IMR-90 (cell line): ENCODE measurements at regions not wholly inside any gene's neighbourhood (a gene's known extent, or its start where the extent isn't known, plus 50 kb on each side); places are given as distances from the start of the nearest gene placed in this dataset.

ENCODE experiments used
- ATAC-seq: fragments of 200-7000 bp; cut with Tn5 transposase; 2 replicates; pipeline ENCODE4 v1.9.1; 2020; ENCODE audit warnings: low read depth, mild to moderate bottlenecking, moderate library complexity
- BruUV-seq: library from RNA; stranded (reverse); fragments of 400-500 nt; replicated peaks from 2 replicates; lab custom pipeline; 2021; lab: Mats Ljungman, UMichigan
- CTCF ChIA-PET: fragments of 300-600 bp; formaldehyde crosslinking; extraction: SDS; loops from one replicate; lab custom pipeline; 2021; ENCODE audit warnings: antibody characterized with exemption; lab: Yijun Ruan, JAX
- POLR2A ChIA-PET: fragments of 300-600 bp; sonication (Branson Sonifier 250); formaldehyde crosslinking; loops from one replicate; lab custom pipeline; 2022; ENCODE audit warnings: antibody characterized with exemption; ENCODE audit not compliant: unreplicated experiment; lab: Charles Lee
- DNase-seq: peaks from one replicate; pipeline ENCODE4 v3.0.0; 2013
- H2AFZ ChIP-seq: replicated peaks from 2 replicates; pipeline ENCODE3; 2013; ENCODE audit warnings: low read length, mild to moderate bottlenecking; ENCODE audit not compliant: poor library complexity
- H2AK5ac ChIP-seq: 2 replicates; pipeline ENCODE4 v1.6.1; 2013; ENCODE audit warnings: low read depth, low read length, inconsistent platforms
- H2AK9ac ChIP-seq: replicated peaks from 2 replicates; pipeline ENCODE3; 2013; ENCODE audit warnings: mild to moderate bottlenecking, low read depth, low read length, moderate library complexity; ENCODE audit not compliant: poor library complexity
- H2BK120ac ChIP-seq: 2 replicates; pipeline ENCODE4 v1.6.1; 2013; ENCODE audit warnings: low read depth, low read length, inconsistent platforms
- H2BK15ac ChIP-seq: 3 replicates; pipeline ENCODE4 v1.6.1; 2013; ENCODE audit warnings: low read depth, low read length, inconsistent platforms
- H2BK20ac ChIP-seq: 2 replicates; pipeline ENCODE4 v1.6.1; 2013; ENCODE audit warnings: low read depth, mild to moderate bottlenecking, inconsistent platforms, low read length, moderate library complexity
- H2BK5ac ChIP-seq: 2 replicates; pipeline ENCODE4 v1.6.1; 2013; ENCODE audit warnings: mild to moderate bottlenecking, low read depth, low read length, inconsistent platforms; ENCODE audit not compliant: poor library complexity, severe bottlenecking
- H3K14ac ChIP-seq: replicated peaks from 2 replicates; pipeline ENCODE4 v1.6.1; 2013; ENCODE audit warnings: low read depth, low read length, inconsistent platforms
- H3K18ac ChIP-seq: 2 replicates; pipeline ENCODE4 v1.6.1; 2013; ENCODE audit warnings: low read depth, low read length, control low read depth
- H3K23ac ChIP-seq: 2 replicates; pipeline ENCODE4 v1.6.1; 2013; ENCODE audit warnings: low read depth, low read length, inconsistent platforms
- H3K27ac ChIP-seq: 2 replicates; pipeline ENCODE4 v1.5.1; 2013; ENCODE audit warnings: mild to moderate bottlenecking, control low read depth, low read length; ENCODE audit not compliant: insufficient read depth
- H3K27me3 ChIP-seq: 2 replicates; pipeline ENCODE4 v1.6.1; 2013; ENCODE audit warnings: low read length; ENCODE audit not compliant: control insufficient read depth, insufficient read depth
- H3K36me3 ChIP-seq: 2 replicates; pipeline ENCODE4 v1.6.1; 2013; ENCODE audit warnings: low read length, mixed read lengths; ENCODE audit not compliant: control insufficient read depth, insufficient read depth
- H3K4ac ChIP-seq: 2 replicates; pipeline ENCODE4 v1.6.1; 2013; ENCODE audit warnings: low read depth, low read length, inconsistent platforms
- H3K4me1 ChIP-seq: 2 replicates; pipeline ENCODE4 v1.6.1; 2013; ENCODE audit warnings: low read length, mixed read lengths; ENCODE audit not compliant: control insufficient read depth, insufficient read depth
- H3K4me2 ChIP-seq: 2 replicates; pipeline ENCODE4 v1.6.1; 2013; ENCODE audit warnings: low read depth, mild to moderate bottlenecking, control low read depth, low read length, moderate library complexity
- H3K4me3 ChIP-seq: 2 replicates; pipeline ENCODE4 v1.5.1; 2013; ENCODE audit warnings: low read depth, mild to moderate bottlenecking, control low read depth, low read length, moderate library complexity; ENCODE audit not compliant: insufficient read depth
- H3K56ac ChIP-seq: 2 replicates; pipeline ENCODE4 v1.6.1; 2013; ENCODE audit warnings: low read length, inconsistent platforms; ENCODE audit not compliant: insufficient read depth; ENCODE audit errors: extremely low read depth
- H3K79me1 ChIP-seq, 2 experiments: 2 replicates each; pipeline ENCODE4 v1.6.1; 2013; ENCODE audit warnings: low read length in 2 of 2, inconsistent platforms in 1 of 2, low read depth in 1 of 2
- H3K9ac ChIP-seq: 2 replicates; pipeline ENCODE4 v1.6.1; 2013; ENCODE audit warnings: low read depth, low read length, control low read depth
- H3K9me1 ChIP-seq: 2 replicates; pipeline ENCODE4 v1.6.1; 2013; ENCODE audit warnings: low read length, inconsistent platforms; ENCODE audit not compliant: insufficient read depth
- H3K9me3 ChIP-seq: 2 replicates; pipeline ENCODE4 v1.6.1; 2013; ENCODE audit warnings: low read length; ENCODE audit not compliant: control insufficient read depth, insufficient read depth
- H4K20me1 ChIP-seq: 2 replicates; pipeline ENCODE4 v1.6.1; 2013; ENCODE audit warnings: low read length, inconsistent platforms; ENCODE audit not compliant: insufficient read depth
- H4K5ac ChIP-seq: 2 replicates; pipeline ENCODE4 v1.6.1; 2013; ENCODE audit warnings: mild to moderate bottlenecking, low read depth, low read length, control low read depth
- H4K8ac ChIP-seq, 2 experiments: 2 replicates each; pipeline ENCODE4 v1.6.1; 2013; ENCODE audit warnings: low read depth in 2 of 2, low read length in 2 of 2, control low read depth in 1 of 2, inconsistent platforms in 1 of 2
- H4K91ac ChIP-seq: 2 replicates; pipeline ENCODE4 v1.6.1; 2013; ENCODE audit warnings: low read depth, low read length, inconsistent platforms; ENCODE audit not compliant: insufficient read depth
- CEBPB ChIP-seq: IDR thresholded peaks from 2 replicates; pipeline ENCODE4 v1.6.1; 2012; ENCODE audit warnings: low read depth, low read length, improper control_type of control experiment
- FOS ChIP-seq: fragments of 150-350 bp; IDR thresholded peaks from 2 replicates; pipeline ENCODE4 v1.6.1; 2016; ENCODE audit warnings: low read depth, low read length
- MAZ ChIP-seq: IDR thresholded peaks from 2 replicates; pipeline ENCODE4 v1.6.1; 2012; ENCODE audit warnings: low read depth, mild to moderate bottlenecking, low read length, improper control_type of control experiment, moderate library complexity, borderline replicate concordance
- MXI1 ChIP-seq: IDR thresholded peaks from 2 replicates; pipeline ENCODE4 v1.6.1; 2012; ENCODE audit warnings: low read depth, mild to moderate bottlenecking, low read length, moderate library complexity, borderline replicate concordance
- WGBS, 2 experiments: methylation state at CpG; one replicate each; pipeline versions ENCODE4 v1.1.5 to v1.1.7; 2013; ENCODE audit warnings: missing lambda C conversion rate in 2 of 2; ENCODE audit not compliant: insufficient read length in 1 of 2; ENCODE audit errors: extremely low coverage in 2 of 2; 5-methylcytosine and 5-hydroxymethylcytosine counted together
- dilution Hi-C: fragments of 300-500 bp; cut with HindIII; formaldehyde crosslinking; loops from one replicate; pipeline ENCODE4 v1.14.3; 2018; ENCODE audit warnings: low sequenced_read_pairs; ENCODE audit not compliant: unreplicated experiment
- in situ Hi-C: fragments of 300-500 bp; cut with MboI; formaldehyde crosslinking; loops from 3 replicates; pipeline ENCODE4 v1.14.3; 2019; ENCODE audit warnings: low sequenced_read_pairs, inconsistent platforms, mixed read lengths
- intact Hi-C: fragments of 100-400 bp; cut with micrococcal nuclease; formaldehyde crosslinking; loops from 2 replicates; pipeline ENCODE4 v1.10.0; 2022
- TF ChIP-seq, protein P1 (sequence below): conservative IDR thresholded peaks from 2 replicates; pipeline ENCODE4 v1.5.1; 2012; ENCODE audit warnings: mild to moderate bottlenecking, low read depth, low read length, improper control_type of control experiment
- TF ChIP-seq, protein P2 (sequence below): fragments of 150-350 bp; IDR thresholded peaks from 2 replicates; pipeline ENCODE4 v1.6.1; 2016; ENCODE audit warnings: low read depth, mild to moderate bottlenecking, low read length, moderate library complexity, borderline replicate concordance
- TF ChIP-seq, protein P3 (sequence below): fragments of 150-350 bp; IDR thresholded peaks from 2 replicates; pipeline ENCODE4 v1.6.1; 2017; ENCODE audit warnings: mild to moderate bottlenecking, antibody characterized with exemption, low read length, low read depth

DNA sequence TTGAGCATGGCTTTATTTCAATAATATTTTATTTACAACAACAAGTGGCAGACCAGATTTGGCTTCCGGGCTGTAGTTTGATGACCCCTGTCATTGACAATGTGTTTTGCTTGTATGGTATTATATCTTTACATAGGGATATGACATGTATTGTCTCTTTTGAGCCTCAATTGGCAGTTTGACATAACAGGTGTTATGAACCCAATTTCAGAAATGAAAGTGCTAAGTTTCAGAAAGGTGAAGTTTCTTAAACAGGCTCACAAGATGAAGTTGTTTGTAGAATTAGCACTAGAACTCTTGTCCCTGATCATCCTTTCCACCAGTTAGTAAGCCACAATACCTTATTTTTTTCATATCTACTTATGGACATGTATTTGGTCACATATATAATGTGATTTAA lies 303.0 kb upstream of the GRIA1 start:
- BruUV-seq: no TSS peak
- H3K4me2 ChIP-seq: no peak overlapping the region

More for the DNA sequence above, 303.0 kb upstream of the GRIA1 start:
- in situ Hi-C loops (no loop called here), dilution Hi-C loops (no loop called here), intact Hi-C loops (no loop called here)
- Histone ChIP-seq H3K27ac (no peak overlapping the region), H4K91ac (no peak overlapping the region), H3K56ac (no peak overlapping the region), H3K4me3 (no peak overlapping the region), H3K14ac (no peak overlapping the region), H2AFZ (no peak overlapping the region), H3K23ac (no peak overlapping the region), H4K5ac (no peak overlapping the region), H2BK20ac (no peak overlapping the region), H3K4me1 (no peaks in the 10 kb centered on the region), H3K27me3 (no peaks in the 10 kb centered on the region), H3K4ac (no peak overlapping the region), H4K20me1 (no peaks in the 10 kb centered on the region), H2BK120ac (no peak overlapping the region), H3K9ac (no peak overlapping the region), H3K36me3 (no peaks in the 10 kb centered on the region), H3K9me3 (peaks cover 2% of the 10 kb centered on the region; the same call in 1 of the 2 replicates), H3K18ac (no peak overlapping the region), H3K79me1 (no peaks in the 10 kb centered on the region), H2AK5ac (no peak overlapping the region), H3K9me1 (no peaks in the 10 kb centered on the region), H2AK9ac (no peak overlapping the region), H2BK5ac (no peak overlapping the region), H4K8ac (no peak overlapping the region), H2BK15ac (no peak overlapping the region)
- CTCF ChIA-PET: no interaction called here
- DNase-seq (no peak), ATAC-seq (no peak)
- POLR2A ChIA-PET: no interaction called here
- TF ChIP-seq, protein P1, sequence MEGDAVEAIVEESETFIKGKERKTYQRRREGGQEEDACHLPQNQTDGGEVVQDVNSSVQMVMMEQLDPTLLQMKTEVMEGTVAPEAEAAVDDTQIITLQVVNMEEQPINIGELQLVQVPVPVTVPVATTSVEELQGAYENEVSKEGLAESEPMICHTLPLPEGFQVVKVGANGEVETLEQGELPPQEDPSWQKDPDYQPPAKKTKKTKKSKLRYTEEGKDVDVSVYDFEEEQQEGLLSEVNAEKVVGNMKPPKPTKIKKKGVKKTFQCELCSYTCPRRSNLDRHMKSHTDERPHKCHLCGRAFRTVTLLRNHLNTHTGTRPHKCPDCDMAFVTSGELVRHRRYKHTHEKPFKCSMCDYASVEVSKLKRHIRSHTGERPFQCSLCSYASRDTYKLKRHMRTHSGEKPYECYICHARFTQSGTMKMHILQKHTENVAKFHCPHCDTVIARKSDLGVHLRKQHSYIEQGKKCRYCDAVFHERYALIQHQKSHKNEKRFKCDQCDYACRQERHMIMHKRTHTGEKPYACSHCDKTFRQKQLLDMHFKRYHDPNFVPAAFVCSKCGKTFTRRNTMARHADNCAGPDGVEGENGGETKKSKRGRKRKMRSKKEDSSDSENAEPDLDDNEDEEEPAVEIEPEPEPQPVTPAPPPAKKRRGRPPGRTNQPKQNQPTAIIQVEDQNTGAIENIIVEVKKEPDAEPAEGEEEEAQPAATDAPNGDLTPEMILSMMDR: no peak
- TF ChIP-seq, protein P2, sequence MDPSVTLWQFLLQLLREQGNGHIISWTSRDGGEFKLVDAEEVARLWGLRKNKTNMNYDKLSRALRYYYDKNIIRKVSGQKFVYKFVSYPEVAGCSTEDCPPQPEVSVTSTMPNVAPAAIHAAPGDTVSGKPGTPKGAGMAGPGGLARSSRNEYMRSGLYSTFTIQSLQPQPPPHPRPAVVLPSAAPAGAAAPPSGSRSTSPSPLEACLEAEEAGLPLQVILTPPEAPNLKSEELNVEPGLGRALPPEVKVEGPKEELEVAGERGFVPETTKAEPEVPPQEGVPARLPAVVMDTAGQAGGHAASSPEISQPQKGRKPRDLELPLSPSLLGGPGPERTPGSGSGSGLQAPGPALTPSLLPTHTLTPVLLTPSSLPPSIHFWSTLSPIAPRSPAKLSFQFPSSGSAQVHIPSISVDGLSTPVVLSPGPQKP: no peak
- no peak for TF ChIP-seq FOS
- TF ChIP-seq, protein P3, sequence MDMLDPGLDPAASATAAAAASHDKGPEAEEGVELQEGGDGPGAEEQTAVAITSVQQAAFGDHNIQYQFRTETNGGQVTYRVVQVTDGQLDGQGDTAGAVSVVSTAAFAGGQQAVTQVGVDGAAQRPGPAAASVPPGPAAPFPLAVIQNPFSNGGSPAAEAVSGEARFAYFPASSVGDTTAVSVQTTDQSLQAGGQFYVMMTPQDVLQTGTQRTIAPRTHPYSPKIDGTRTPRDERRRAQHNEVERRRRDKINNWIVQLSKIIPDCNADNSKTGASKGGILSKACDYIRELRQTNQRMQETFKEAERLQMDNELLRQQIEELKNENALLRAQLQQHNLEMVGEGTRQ: no peak
- no peak for TF ChIP-seq MAZ
- TF ChIP-seq MXI1: no peak
- TF ChIP-seq CEBPB: no peak
- WGBS, 2 experiments: no CpG with 5 or more reads among the region's 1 CpG
